Thoracic aorta (tissue), 2 donors: ENCODE measurements at regions not wholly inside any gene's neighbourhood (a gene's known extent, or its start where the extent isn't known, plus 50 kb on each side); places are given as distances from the start of the nearest gene placed in this dataset.

Source experiments
- ATAC-seq: fragments of 150-250 bp; one replicate; pipeline ENCODE4 v1.8.0; 2017; ENCODE audit warnings: low read depth; ENCODE audit not compliant: insufficient number of reproducible peaks, low FRiP score
- DNase-seq: peaks from one replicate; pipeline ENCODE4 v3.0.0-alpha.2; 2020; ENCODE audit warnings: low spot score
- H3K27ac ChIP-seq, 2 donors: fragments of 200-600 bp; sonication (generic); 1 replicate in 1 of 2; 2 replicates in 1 of 2; pipeline ENCODE4 v1.5.1; 2016; ENCODE audit warnings: mild to moderate bottlenecking in 2 of 2, moderate library complexity in 2 of 2
- H3K27me3 ChIP-seq: fragments of 200-600 bp; sonication (generic); replicated peaks from 2 replicates; pipeline ENCODE4 v1.6.0; 2016; ENCODE audit warnings: mild to moderate bottlenecking; ENCODE audit not compliant: insufficient read depth
- H3K36me3 ChIP-seq: fragments of 200-600 bp; sonication (generic); one replicate; pipeline ENCODE4 v1.5.1; 2016
- H3K4me1 ChIP-seq, 2 donors: fragments of 200-600 bp; sonication (generic); 1 replicate in 1 of 2; 2 replicates in 1 of 2; pipeline versions ENCODE4 v1.5.1 to v1.6.0; 2016; ENCODE audit warnings: low read depth in 2 of 2, mild to moderate bottlenecking in 1 of 2; ENCODE audit not compliant: control insufficient read depth in 1 of 2
- H3K4me3 ChIP-seq: fragments of 200-600 bp; sonication (generic); 2 replicates; pipeline ENCODE4 v1.5.1; 2016; ENCODE audit warnings: mild to moderate bottlenecking
- H3K9me3 ChIP-seq: fragments of 200-600 bp; sonication (generic); 2 replicates; pipeline ENCODE4 v1.5.1; 2016
- CTCF ChIP-seq: fragments of 200-600 bp; sonication (generic); IDR thresholded peaks from one replicate; pipeline ENCODE4 v1.5.1; 2019; ENCODE audit warnings: antibody characterized with exemption

- Histone ChIP-seq H3K36me3 (no peaks in the 10 kb centered on the region), H3K9me3 (no peaks in the 10 kb centered on the region), H3K4me3 (no peak overlapping the region), H3K27ac (no peak overlapping the region), H3K4me1 (no peaks in the 10 kb centered on the region), H3K27me3 (no peaks in the 10 kb centered on the region)
- no peak for TF ChIP-seq CTCF
- ATAC-seq: no peak
- DNase-seq: no peak
Measured at GRCh38 chr5:166679331-166679730, 1612.1 kb upstream of the WWC1 start.

GRCh38 chr5:166695326-166695725 lies 1596.1 kb upstream of the WWC1 start:
- no peaks in the 10 kb centered on the region for H3K9me3 ChIP-seq
- H3K27ac ChIP-seq: no peak overlapping the region
- no peaks in the 10 kb centered on the region for H3K27me3 ChIP-seq
- H3K36me3 ChIP-seq: no peaks in the 10 kb centered on the region
- no peak overlapping the region for H3K4me3 ChIP-seq
- DNase-seq (no peak), ATAC-seq (no peak)
- no peaks in the 10 kb centered on the region for H3K4me1 ChIP-seq
- TF ChIP-seq CTCF: no peak

- no peaks in the 10 kb centered on the region for H3K9me3 ChIP-seq
- no peaks in the 10 kb centered on the region for H3K36me3 ChIP-seq
- ATAC-seq (no peak), DNase-seq (no peak)
- no peak overlapping the region for H3K4me3 ChIP-seq
- H3K27me3 ChIP-seq: no peaks in the 10 kb centered on the region
- H3K4me1 ChIP-seq: no peaks in the 10 kb centered on the region
- H3K27ac ChIP-seq: no peak overlapping the region
- no peak for TF ChIP-seq CTCF
Measured at GRCh38 chr5:166708291-166708690, 1583.2 kb upstream of the WWC1 start.

GRCh38 chr5:166709691-166710090 lies 1581.8 kb upstream of the WWC1 start:
- no peak for TF ChIP-seq CTCF
- ATAC-seq (no peak), DNase-seq (no peak)
- H3K27ac ChIP-seq: no peak overlapping the region
- no peaks in the 10 kb centered on the region for H3K27me3 ChIP-seq
- H3K9me3 ChIP-seq: no peaks in the 10 kb centered on the region
- no peak overlapping the region for H3K4me3 ChIP-seq
- no peaks in the 10 kb centered on the region for H3K4me1 ChIP-seq
- no peaks in the 10 kb centered on the region for H3K36me3 ChIP-seq

- H3K4me3 ChIP-seq: no peak overlapping the region
- DNase-seq: no peak
- no peak overlapping the region for H3K27ac ChIP-seq
- no peaks in the 10 kb centered on the region for H3K36me3 ChIP-seq
- TF ChIP-seq CTCF: no peak
- H3K4me1 ChIP-seq: no peaks in the 10 kb centered on the region
- no peaks in the 10 kb centered on the region for H3K27me3 ChIP-seq
- no peak for ATAC-seq
- no peaks in the 10 kb centered on the region for H3K9me3 ChIP-seq
Measured at GRCh38 chr5:166710271-166710670, 1581.2 kb upstream of the WWC1 start.
